ENCODE measurements at regions not wholly inside any gene's neighbourhood (a gene's known extent, or its start where the extent isn't known, plus 50 kb on each side); places are given as distances from the start of the nearest gene placed in this dataset.

DNA sequence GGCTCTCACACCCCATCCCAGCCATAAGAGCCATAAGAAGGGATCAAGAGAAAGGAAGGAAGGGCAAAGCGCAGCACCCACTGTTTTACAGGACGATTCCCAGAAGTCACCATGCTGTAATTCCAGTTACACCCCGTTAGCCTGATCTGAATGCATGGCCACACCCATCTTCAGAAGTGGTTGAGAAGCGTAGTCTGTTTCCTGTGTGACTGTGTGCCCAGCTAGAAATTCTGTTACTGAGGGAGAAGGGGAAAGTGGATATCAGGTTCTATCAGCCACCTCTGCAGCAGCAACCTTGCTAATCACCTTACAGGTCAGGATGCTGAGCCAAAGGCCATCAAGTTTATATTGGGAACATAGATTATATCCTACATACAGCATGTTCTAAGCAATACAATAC, 260.0 kb downstream of the ABHD5 start:
- TF ChIP-seq, protein P1, sequence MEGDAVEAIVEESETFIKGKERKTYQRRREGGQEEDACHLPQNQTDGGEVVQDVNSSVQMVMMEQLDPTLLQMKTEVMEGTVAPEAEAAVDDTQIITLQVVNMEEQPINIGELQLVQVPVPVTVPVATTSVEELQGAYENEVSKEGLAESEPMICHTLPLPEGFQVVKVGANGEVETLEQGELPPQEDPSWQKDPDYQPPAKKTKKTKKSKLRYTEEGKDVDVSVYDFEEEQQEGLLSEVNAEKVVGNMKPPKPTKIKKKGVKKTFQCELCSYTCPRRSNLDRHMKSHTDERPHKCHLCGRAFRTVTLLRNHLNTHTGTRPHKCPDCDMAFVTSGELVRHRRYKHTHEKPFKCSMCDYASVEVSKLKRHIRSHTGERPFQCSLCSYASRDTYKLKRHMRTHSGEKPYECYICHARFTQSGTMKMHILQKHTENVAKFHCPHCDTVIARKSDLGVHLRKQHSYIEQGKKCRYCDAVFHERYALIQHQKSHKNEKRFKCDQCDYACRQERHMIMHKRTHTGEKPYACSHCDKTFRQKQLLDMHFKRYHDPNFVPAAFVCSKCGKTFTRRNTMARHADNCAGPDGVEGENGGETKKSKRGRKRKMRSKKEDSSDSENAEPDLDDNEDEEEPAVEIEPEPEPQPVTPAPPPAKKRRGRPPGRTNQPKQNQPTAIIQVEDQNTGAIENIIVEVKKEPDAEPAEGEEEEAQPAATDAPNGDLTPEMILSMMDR (IDR thresholded peaks at IDR 0.05), result no peak
- no peak for TF ChIP-seq POLR2A (IDR thresholded peaks at IDR 0.05)
